22Rv1 (cell line): ENCODE measurements at regions not wholly inside any gene's neighbourhood (a gene's known extent, or its start where the extent isn't known, plus 50 kb on each side); places are given as distances from the start of the nearest gene placed in this dataset.

Experiments used
- ZFX ChIP-seq: fragments of 450-650 bp; IDR thresholded peaks from 2 replicates; pipeline ENCODE4 v1.6.1; 2017; ENCODE audit warnings: antibody characterized with exemption, borderline replicate concordance
- TF ChIP-seq, protein P1 (sequence below): fragments of 450-650 bp; IDR thresholded peaks from 2 replicates; pipeline ENCODE4 v1.5.1; 2017; ENCODE audit warnings: mild to moderate bottlenecking

DNA sequence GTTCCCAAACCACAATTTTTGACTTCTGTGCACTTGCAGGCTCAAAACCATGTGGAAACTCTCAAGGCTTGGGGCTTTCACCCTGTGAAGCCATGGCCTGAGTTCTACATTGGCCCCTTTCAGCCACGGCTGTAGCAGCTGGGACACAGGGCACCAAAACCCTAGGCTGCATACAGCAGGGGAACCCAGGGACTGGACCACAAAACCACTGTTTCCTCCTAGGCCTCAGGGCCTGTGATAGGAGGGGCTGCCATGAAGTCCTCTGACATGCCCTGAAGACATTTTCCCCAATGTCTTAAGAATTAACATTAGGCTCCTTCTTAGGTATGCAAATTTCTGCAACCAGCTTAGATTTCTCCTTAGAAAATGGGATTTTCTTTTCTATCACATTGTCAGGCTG lies 312.1 kb upstream of the TUSC1 start:
- TF ChIP-seq, protein P1, sequence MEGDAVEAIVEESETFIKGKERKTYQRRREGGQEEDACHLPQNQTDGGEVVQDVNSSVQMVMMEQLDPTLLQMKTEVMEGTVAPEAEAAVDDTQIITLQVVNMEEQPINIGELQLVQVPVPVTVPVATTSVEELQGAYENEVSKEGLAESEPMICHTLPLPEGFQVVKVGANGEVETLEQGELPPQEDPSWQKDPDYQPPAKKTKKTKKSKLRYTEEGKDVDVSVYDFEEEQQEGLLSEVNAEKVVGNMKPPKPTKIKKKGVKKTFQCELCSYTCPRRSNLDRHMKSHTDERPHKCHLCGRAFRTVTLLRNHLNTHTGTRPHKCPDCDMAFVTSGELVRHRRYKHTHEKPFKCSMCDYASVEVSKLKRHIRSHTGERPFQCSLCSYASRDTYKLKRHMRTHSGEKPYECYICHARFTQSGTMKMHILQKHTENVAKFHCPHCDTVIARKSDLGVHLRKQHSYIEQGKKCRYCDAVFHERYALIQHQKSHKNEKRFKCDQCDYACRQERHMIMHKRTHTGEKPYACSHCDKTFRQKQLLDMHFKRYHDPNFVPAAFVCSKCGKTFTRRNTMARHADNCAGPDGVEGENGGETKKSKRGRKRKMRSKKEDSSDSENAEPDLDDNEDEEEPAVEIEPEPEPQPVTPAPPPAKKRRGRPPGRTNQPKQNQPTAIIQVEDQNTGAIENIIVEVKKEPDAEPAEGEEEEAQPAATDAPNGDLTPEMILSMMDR = no peak
- no peak for TF ChIP-seq ZFX
